Testis (tissue), 2 donors: ENCODE measurements at regions not wholly inside any gene's neighbourhood (a gene's known extent, or its start where the extent isn't known, plus 50 kb on each side); places are given as distances from the start of the nearest gene placed in this dataset.

Experiments used
- DNase-seq: peaks from one replicate; pipeline ENCODE4 v3.0.0-alpha.2; 2019
- H3K27ac ChIP-seq, 2 donors: fragments of 200-600 bp; sonication (generic); one replicate each; pipeline ENCODE4 v1.5.1; 2019
- H3K27me3 ChIP-seq: fragments of 200-600 bp; sonication (generic); one replicate; pipeline ENCODE4 v1.5.1; 2019
- H3K36me3 ChIP-seq: fragments of 200-600 bp; sonication (generic); one replicate; pipeline ENCODE4 v1.5.1; 2017; ENCODE audit warnings: low read depth; ENCODE audit errors: missing control alignments
- H3K4me1 ChIP-seq: fragments of 200-600 bp; sonication (generic); one replicate; pipeline ENCODE4 v1.5.1; 2019
- H3K4me3 ChIP-seq, 2 donors: fragments of 200-600 bp; sonication (generic); one replicate each; pipeline ENCODE4 v1.5.1; 2017 to 2019
- H3K9me3 ChIP-seq: fragments of 200-600 bp; sonication (generic); one replicate; pipeline ENCODE4 v1.5.1; 2017
- POLR2A ChIP-seq: fragments of 450-650 bp; IDR thresholded peaks from one replicate; pipeline ENCODE4 v1.6.1; 2017; ENCODE audit warnings: antibody characterized with exemption, mild to moderate bottlenecking, moderate library complexity
- WGBS, 2 donors: methylation state at CpG; one replicate each; pipeline ENCODE4 v1.1.5; 2018; 5-methylcytosine and 5-hydroxymethylcytosine counted together
- intact Hi-C: fragments of 100-400 bp; cut with DNase I; formaldehyde crosslinking; loops from one replicate; pipeline ENCODE4 v1.15.1; 2023; ENCODE audit warnings: low total_unique reads
- TF ChIP-seq, protein P1 (sequence below), 3 experiments: fragments of 450-650 bp in 2 of 3; fragments of 200-600 bp in 1 of 3; sonication (generic) in 1 of 3; IDR thresholded peaks; one replicate each; pipeline ENCODE4 v1.5.1; 2016 to 2019; ENCODE audit warnings: antibody characterized with exemption in 3 of 3, mild to moderate bottlenecking in 2 of 3, moderate library complexity in 1 of 3

DNA sequence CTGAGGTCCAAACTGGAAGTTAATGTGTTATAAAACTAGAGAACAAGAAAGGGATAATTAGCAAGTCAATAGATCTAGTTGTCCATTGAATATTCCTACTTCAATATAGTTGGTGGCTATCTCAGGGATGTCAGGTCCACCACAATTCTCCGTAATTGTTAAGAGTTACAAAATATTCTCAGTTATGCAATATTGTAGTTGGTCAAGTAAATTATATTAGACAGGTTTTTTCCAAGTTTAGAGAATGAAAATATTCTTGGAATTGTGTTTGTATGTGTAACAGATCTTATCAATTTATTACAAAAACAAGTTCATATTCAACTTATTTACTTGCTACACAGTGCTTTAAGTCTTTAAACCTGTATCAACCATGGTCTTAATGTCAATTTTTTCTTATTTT lies 547.4 kb downstream of the SPRY1 start:
- TF ChIP-seq, protein P1, sequence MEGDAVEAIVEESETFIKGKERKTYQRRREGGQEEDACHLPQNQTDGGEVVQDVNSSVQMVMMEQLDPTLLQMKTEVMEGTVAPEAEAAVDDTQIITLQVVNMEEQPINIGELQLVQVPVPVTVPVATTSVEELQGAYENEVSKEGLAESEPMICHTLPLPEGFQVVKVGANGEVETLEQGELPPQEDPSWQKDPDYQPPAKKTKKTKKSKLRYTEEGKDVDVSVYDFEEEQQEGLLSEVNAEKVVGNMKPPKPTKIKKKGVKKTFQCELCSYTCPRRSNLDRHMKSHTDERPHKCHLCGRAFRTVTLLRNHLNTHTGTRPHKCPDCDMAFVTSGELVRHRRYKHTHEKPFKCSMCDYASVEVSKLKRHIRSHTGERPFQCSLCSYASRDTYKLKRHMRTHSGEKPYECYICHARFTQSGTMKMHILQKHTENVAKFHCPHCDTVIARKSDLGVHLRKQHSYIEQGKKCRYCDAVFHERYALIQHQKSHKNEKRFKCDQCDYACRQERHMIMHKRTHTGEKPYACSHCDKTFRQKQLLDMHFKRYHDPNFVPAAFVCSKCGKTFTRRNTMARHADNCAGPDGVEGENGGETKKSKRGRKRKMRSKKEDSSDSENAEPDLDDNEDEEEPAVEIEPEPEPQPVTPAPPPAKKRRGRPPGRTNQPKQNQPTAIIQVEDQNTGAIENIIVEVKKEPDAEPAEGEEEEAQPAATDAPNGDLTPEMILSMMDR (IDR thresholded peaks at IDR 0.05), result no peak
- no peak for TF ChIP-seq POLR2A
- intact Hi-C loops, result no loop called here
- Histone ChIP-seq H3K4me1 (no peaks in the 10 kb centered on the region), H3K36me3 (no peaks in the 10 kb centered on the region), H3K9me3 (no peaks in the 10 kb centered on the region), H3K27ac (no peak overlapping the region), H3K27me3 (no peaks in the 10 kb centered on the region), H3K4me3 (no peak overlapping the region)
- DNase-seq, result no peak
- 84 to 87% methylated on average over 1 of the region's 1 CpG for WGBS, 2 donors

DNA sequence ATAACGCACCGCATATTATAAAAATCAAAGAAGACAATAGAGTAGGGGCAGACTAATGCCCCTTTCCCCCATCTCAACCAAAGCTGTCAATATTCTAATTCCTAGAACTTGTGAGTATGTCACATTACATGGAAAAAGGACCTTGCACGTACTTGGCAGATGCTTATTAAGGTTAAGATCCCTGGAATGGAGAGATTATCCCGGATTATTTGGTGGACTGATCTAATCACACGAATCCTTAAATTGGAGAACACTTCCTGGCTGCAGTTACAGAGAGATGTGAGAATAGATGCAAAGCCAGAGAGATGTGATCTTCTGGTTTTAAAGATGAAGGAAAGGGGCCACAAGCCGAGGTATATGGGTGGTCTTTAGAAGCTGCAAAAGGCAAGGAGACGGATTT lies 548.7 kb downstream of the SPRY1 start:
- Histone ChIP-seq H3K9me3 (no peaks in the 10 kb centered on the region), H3K4me3 (no peak overlapping the region), H3K27me3 (no peaks in the 10 kb centered on the region), H3K4me1 (no peaks in the 10 kb centered on the region), H3K36me3 (no peaks in the 10 kb centered on the region), H3K27ac (no peak overlapping the region)
- intact Hi-C loops, result no loop called here
- WGBS, 2 donors, result 82 to 93% methylated on average over 7 of the region's 7 CpGs
- TF ChIP-seq, protein P1 (IDR thresholded peaks at IDR 0.05), result no peak
- no peak for DNase-seq

DNA sequence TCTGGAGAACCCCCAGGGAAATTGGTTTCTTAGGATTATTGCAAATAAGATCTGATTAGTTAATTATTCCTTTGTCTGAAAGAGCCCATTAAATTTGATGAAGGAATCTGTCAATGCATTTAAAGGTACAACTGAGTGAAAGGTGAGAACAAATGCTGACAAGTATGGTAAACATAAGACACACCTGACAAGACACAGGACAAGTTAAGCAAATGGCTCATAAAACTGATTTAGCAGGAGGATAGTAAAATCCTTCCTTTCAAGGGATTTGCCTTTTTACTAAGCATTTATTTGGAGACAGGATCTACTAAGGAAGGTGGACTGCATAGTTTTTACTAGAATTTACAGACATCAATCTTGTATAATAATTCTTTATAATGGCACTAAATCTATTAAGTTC lies 553.9 kb downstream of the SPRY1 start:
- Histone ChIP-seq H3K9me3 (no peaks in the 10 kb centered on the region), H3K4me1 (no peaks in the 10 kb centered on the region), H3K36me3 (no peaks in the 10 kb centered on the region), H3K27me3 (no peaks in the 10 kb centered on the region), H3K27ac (no peak overlapping the region), H3K4me3 (no peak overlapping the region)
- intact Hi-C loops, result no loop called here
- TF ChIP-seq POLR2A, result no peak
- TF ChIP-seq, protein P1 (IDR thresholded peaks at IDR 0.05), result no peak
- no peak for DNase-seq

DNA sequence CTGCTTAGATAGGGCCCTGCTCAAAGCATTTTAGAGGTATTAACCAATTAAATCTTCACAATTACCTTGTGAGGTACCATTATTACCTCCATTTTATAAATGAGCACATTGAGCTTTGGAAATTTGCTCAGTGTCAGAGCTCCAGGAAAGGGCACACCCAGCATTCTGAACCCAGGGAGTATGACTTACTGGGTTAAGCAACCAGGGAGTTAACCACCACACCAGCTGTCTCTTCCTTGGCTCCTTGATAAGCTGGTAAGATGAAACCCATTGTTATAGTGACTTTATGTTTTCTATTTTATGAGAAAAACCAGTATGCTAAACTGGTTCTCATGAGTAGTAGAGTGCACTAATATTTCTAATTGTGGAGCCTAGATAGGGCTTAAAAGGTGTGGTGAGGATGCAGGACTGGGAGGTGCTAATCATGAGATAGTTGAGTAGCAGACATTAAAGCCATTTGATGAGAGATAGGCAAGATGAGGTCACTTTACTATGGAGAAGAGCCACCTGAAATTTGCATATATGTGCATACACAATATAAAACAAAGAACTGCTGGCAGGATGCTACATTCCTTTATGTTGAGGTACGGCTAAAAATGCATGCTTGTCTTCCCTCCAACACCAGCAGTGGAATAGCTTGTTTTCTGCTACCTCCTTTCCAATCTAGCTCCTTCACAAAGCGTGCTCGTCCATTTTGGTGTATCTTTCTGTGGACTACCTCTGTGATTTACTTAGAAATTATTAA lies 556.1 kb downstream of the SPRY1 start:
- no peaks in the 10 kb centered on the region for H3K36me3 ChIP-seq
- 61 to 63% methylated on average over 3 of the region's 3 CpGs for WGBS, 2 donors
- no peaks in the 10 kb centered on the region for H3K9me3 ChIP-seq
- no peak for TF ChIP-seq POLR2A
- TF ChIP-seq, protein P1 (IDR thresholded peaks at IDR 0.05), result no peak
- intact Hi-C loops, result no loop called here
- DNase-seq, result no peak
- H3K27ac ChIP-seq, result no peak overlapping the region
- H3K4me3 ChIP-seq, result no peak overlapping the region
- H3K4me1 ChIP-seq, result no peaks in the 10 kb centered on the region
- no peaks in the 10 kb centered on the region for H3K27me3 ChIP-seq

DNA sequence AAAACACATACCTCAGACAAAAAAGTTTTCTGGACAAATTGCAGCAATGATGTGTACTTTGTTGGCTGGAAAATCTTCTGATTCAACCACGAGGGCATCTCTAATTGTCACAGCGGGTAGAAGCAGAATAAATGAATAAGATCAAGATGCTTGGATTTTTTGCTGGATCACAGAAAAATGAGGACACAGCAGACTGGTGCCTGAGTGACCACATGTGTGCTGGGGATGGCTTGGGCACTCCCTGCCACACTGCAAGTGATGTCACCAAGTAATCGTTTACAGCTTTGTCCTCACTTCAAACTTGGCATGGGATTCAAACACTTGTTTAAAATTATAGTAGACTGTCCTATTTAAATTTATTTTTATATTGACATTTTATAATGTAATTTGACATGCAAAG lies 557.0 kb downstream of the SPRY1 start:
- TF ChIP-seq POLR2A, result no peak
- TF ChIP-seq, protein P1 (IDR thresholded peaks at IDR 0.05), result no peak
- no peaks in the 10 kb centered on the region for H3K36me3 ChIP-seq
- H3K4me3 ChIP-seq, result no peak overlapping the region
- no peaks in the 10 kb centered on the region for H3K9me3 ChIP-seq
- no peak overlapping the region for H3K27ac ChIP-seq
- H3K27me3 ChIP-seq, result no peaks in the 10 kb centered on the region
- 90 to 91% methylated on average over 3 of the region's 3 CpGs for WGBS, 2 donors
- H3K4me1 ChIP-seq, result no peaks in the 10 kb centered on the region
- intact Hi-C loops, result no loop called here
- no peak for DNase-seq
